Liver (tissue), 8 donors: ENCODE measurements at regions not wholly inside any gene's neighbourhood (a gene's known extent, or its start where the extent isn't known, plus 50 kb on each side); places are given as distances from the start of the nearest gene placed in this dataset.

Experiments
- DNase-seq: peaks from one replicate; pipeline ENCODE4 v3.0.0-alpha.2; 2017; ENCODE audit warnings: low spot score
- H3K27ac ChIP-seq, 2 donors: one replicate each; pipeline ENCODE4 v1.7.0; 2013; ENCODE audit warnings: inconsistent platforms in 2 of 2, low read length in 2 of 2, control low read depth in 1 of 2, low read depth in 1 of 2, mild to moderate bottlenecking in 1 of 2
- H3K27me3 ChIP-seq, 4 donors: one replicate each; pipeline versions ENCODE4 v1.6.1 to v1.7.0; 2013; ENCODE audit warnings: low read length in 3 of 4, inconsistent platforms in 1 of 4, mild to moderate bottlenecking in 1 of 4, moderate library complexity in 1 of 4; ENCODE audit not compliant: control insufficient read depth in 4 of 4, insufficient read depth in 4 of 4
- H3K36me3 ChIP-seq, 4 donors: one replicate each; pipeline versions ENCODE4 v1.6.1 to v1.7.0; 2013; ENCODE audit warnings: low read length in 3 of 4, mild to moderate bottlenecking in 3 of 4, low read depth in 1 of 4, moderate library complexity in 1 of 4; ENCODE audit not compliant: control insufficient read depth in 4 of 4, insufficient read depth in 3 of 4
- H3K4me1 ChIP-seq, 4 donors: one replicate each; pipeline versions ENCODE4 v1.6.1 to v1.7.0; 2013; ENCODE audit warnings: low read length in 3 of 4, mild to moderate bottlenecking in 3 of 4, moderate library complexity in 1 of 4; ENCODE audit not compliant: control insufficient read depth in 4 of 4, insufficient read depth in 4 of 4
- H3K4me3 ChIP-seq, 3 donors: one replicate each; pipeline versions ENCODE4 v1.6.1 to v1.7.0; 2013; ENCODE audit warnings: low read length in 3 of 3, control low read depth in 1 of 3, low read depth in 1 of 3, mild to moderate bottlenecking in 1 of 3
- H3K9ac ChIP-seq, 2 donors: one replicate each; pipeline ENCODE4 v1.7.0; 2013; ENCODE audit warnings: low read length in 2 of 2, mild to moderate bottlenecking in 2 of 2, moderate library complexity in 2 of 2, control low read depth in 1 of 2, low read depth in 1 of 2
- H3K9me3 ChIP-seq, 4 donors: one replicate each; pipeline versions ENCODE4 v1.6.1 to v1.7.0; 2013; ENCODE audit warnings: low read length in 3 of 4; ENCODE audit not compliant: control insufficient read depth in 4 of 4
- ATF3 ChIP-seq: IDR thresholded peaks from 2 replicates; pipeline ENCODE4 v1.6.1; 2016; ENCODE audit warnings: antibody characterized with exemption
- EGR1 ChIP-seq, 2 donors: IDR thresholded peaks; 2 replicates each; pipeline ENCODE4 v1.6.1; 2016 to 2018; ENCODE audit warnings: antibody characterized with exemption in 2 of 2, low read depth in 2 of 2
- FOXA1 ChIP-seq: IDR thresholded peaks from 2 replicates; pipeline ENCODE4 v1.6.1; 2016; ENCODE audit warnings: antibody characterized with exemption
- FOXA2 ChIP-seq: IDR thresholded peaks from 2 replicates; pipeline ENCODE4 v1.6.1; 2016; ENCODE audit warnings: antibody characterized with exemption
- GABPA ChIP-seq, 2 donors: IDR thresholded peaks in 1 of 2; conservative IDR thresholded peaks in 1 of 2; 2 replicates each; pipeline ENCODE4 v1.6.1; 2016; ENCODE audit warnings: antibody characterized with exemption in 2 of 2, mild to moderate bottlenecking in 1 of 2, moderate library complexity in 1 of 2
- HNF4A ChIP-seq, 2 donors: conservative IDR thresholded peaks; 2 replicates each; pipeline ENCODE4 v1.6.1; 2016; ENCODE audit warnings: antibody characterized with exemption in 2 of 2, mild to moderate bottlenecking in 2 of 2
- HNF4G ChIP-seq: IDR thresholded peaks from 2 replicates; pipeline ENCODE4 v1.6.1; 2016; ENCODE audit warnings: antibody characterized with exemption
- JUND ChIP-seq, 2 donors: IDR thresholded peaks; 2 replicates each; pipeline ENCODE4 v1.6.1; 2016; ENCODE audit warnings: antibody characterized with exemption in 2 of 2
- NR2F2 ChIP-seq: IDR thresholded peaks from 2 replicates; pipeline ENCODE4 v1.6.1; 2016; ENCODE audit warnings: antibody characterized with exemption
- RAD21 ChIP-seq, 2 donors: IDR thresholded peaks; 2 replicates each; pipeline ENCODE4 v1.6.1; 2016; ENCODE audit warnings: antibody characterized with exemption in 2 of 2, mild to moderate bottlenecking in 2 of 2
- RXRA ChIP-seq, 2 donors: IDR thresholded peaks; 2 replicates each; pipeline ENCODE4 v1.6.1; 2017 to 2018; ENCODE audit warnings: antibody characterized with exemption in 2 of 2, mild to moderate bottlenecking in 1 of 2
- SP1 ChIP-seq: IDR thresholded peaks from 2 replicates; pipeline ENCODE4 v1.6.1; 2018; ENCODE audit warnings: antibody characterized with exemption, mild to moderate bottlenecking
- TAF1 ChIP-seq: conservative IDR thresholded peaks from 2 replicates; pipeline ENCODE4 v1.6.1; 2016; ENCODE audit warnings: antibody characterized with exemption, mild to moderate bottlenecking
- YY1 ChIP-seq: IDR thresholded peaks from 2 replicates; pipeline ENCODE4 v1.6.1; 2016; ENCODE audit warnings: antibody characterized with exemption, mild to moderate bottlenecking
- ZBTB33 ChIP-seq: IDR thresholded peaks from 2 replicates; pipeline ENCODE4 v1.6.1; 2016; ENCODE audit warnings: antibody characterized with exemption
- WGBS: extraction: QIAGEN DNeasy Blood & Tissue Kit; methylation state at CpG from one replicate; pipeline ENCODE4 v1.1.7; 2013; 5-methylcytosine and 5-hydroxymethylcytosine counted together
- TF ChIP-seq, protein P1 (sequence below): IDR thresholded peaks from 2 replicates; pipeline ENCODE4 v1.6.1; 2016; ENCODE audit warnings: antibody characterized with exemption
- TF ChIP-seq, protein P2 (sequence below): IDR thresholded peaks from 2 replicates; pipeline ENCODE4 v1.6.1; 2016; ENCODE audit warnings: antibody characterized with exemption, mild to moderate bottlenecking
- TF ChIP-seq, protein P3 (sequence below): fragments of 150-350 bp; IDR thresholded peaks from 2 replicates; pipeline ENCODE4 v1.5.1; 2017; ENCODE audit warnings: improper control_type of control experiment, low read depth, low read length; ENCODE audit not compliant: missing input control
- donor health status: healthy.
- donor health status: healthy.
- donor health status: healthy.
- donor health status: healthy.
- donor health status: healthy.

GRCh38 chr2:180829261-180829660 lies 151.1 kb upstream of the UBE2E3 start:
- Histone ChIP-seq H3K36me3 (no peaks in the 10 kb centered on the region), H3K4me1 (no peaks in the 10 kb centered on the region), H3K9ac (no peak overlapping the region), H3K9me3 (no peaks in the 10 kb centered on the region), H3K4me3 (no peak overlapping the region), H3K27me3 (no peaks in the 10 kb centered on the region), H3K27ac (no peak overlapping the region)
- no peak for DNase-seq
- no peak for TF ChIP-seq ZBTB33
- TF ChIP-seq JUND (IDR thresholded peaks at IDR 0.05): no peak
- TF ChIP-seq, protein P1, sequence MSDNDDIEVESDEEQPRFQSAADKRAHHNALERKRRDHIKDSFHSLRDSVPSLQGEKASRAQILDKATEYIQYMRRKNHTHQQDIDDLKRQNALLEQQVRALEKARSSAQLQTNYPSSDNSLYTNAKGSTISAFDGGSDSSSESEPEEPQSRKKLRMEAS: no peak
- TF ChIP-seq GABPA (IDR thresholded peaks at IDR 0.05 in 1 of 2, conservative IDR thresholded peaks at IDR 0.05 in 1 of 2): no peak
- no peak for TF ChIP-seq FOXA1
- no peak for TF ChIP-seq RAD21 (IDR thresholded peaks at IDR 0.05)
- TF ChIP-seq ATF3: no peak
- TF ChIP-seq EGR1 (IDR thresholded peaks at IDR 0.05; ENCODE audit: low read depth in 2 of 2): no peak
- no peak for TF ChIP-seq RXRA (IDR thresholded peaks at IDR 0.05)
- no peak for TF ChIP-seq TAF1
- TF ChIP-seq, protein P2, sequence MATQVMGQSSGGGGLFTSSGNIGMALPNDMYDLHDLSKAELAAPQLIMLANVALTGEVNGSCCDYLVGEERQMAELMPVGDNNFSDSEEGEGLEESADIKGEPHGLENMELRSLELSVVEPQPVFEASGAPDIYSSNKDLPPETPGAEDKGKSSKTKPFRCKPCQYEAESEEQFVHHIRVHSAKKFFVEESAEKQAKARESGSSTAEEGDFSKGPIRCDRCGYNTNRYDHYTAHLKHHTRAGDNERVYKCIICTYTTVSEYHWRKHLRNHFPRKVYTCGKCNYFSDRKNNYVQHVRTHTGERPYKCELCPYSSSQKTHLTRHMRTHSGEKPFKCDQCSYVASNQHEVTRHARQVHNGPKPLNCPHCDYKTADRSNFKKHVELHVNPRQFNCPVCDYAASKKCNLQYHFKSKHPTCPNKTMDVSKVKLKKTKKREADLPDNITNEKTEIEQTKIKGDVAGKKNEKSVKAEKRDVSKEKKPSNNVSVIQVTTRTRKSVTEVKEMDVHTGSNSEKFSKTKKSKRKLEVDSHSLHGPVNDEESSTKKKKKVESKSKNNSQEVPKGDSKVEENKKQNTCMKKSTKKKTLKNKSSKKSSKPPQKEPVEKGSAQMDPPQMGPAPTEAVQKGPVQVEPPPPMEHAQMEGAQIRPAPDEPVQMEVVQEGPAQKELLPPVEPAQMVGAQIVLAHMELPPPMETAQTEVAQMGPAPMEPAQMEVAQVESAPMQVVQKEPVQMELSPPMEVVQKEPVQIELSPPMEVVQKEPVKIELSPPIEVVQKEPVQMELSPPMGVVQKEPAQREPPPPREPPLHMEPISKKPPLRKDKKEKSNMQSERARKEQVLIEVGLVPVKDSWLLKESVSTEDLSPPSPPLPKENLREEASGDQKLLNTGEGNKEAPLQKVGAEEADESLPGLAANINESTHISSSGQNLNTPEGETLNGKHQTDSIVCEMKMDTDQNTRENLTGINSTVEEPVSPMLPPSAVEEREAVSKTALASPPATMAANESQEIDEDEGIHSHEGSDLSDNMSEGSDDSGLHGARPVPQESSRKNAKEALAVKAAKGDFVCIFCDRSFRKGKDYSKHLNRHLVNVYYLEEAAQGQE: no peak
- no peak for TF ChIP-seq FOXA2
- WGBS: 88% methylated on average over 5 of the region's 5 CpGs

GRCh38 chr2:180828756-180829155 lies 151.6 kb upstream of the UBE2E3 start:
- Histone ChIP-seq H3K27ac (no peak overlapping the region), H3K36me3 (no peaks in the 10 kb centered on the region), H3K4me3 (no peak overlapping the region), H3K9ac (no peak overlapping the region), H3K27me3 (no peaks in the 10 kb centered on the region), H3K9me3 (no peaks in the 10 kb centered on the region), H3K4me1 (no peaks in the 10 kb centered on the region)
- DNase-seq: no peak
- 84% methylated on average over 2 of the region's 2 CpGs for WGBS
- no peak for TF ChIP-seq ATF3
- TF ChIP-seq TAF1: no peak
- no peak for TF ChIP-seq HNF4A (conservative IDR thresholded peaks at IDR 0.05)
- no peak for TF ChIP-seq NR2F2
- no peak for TF ChIP-seq HNF4G
- TF ChIP-seq, protein P3, sequence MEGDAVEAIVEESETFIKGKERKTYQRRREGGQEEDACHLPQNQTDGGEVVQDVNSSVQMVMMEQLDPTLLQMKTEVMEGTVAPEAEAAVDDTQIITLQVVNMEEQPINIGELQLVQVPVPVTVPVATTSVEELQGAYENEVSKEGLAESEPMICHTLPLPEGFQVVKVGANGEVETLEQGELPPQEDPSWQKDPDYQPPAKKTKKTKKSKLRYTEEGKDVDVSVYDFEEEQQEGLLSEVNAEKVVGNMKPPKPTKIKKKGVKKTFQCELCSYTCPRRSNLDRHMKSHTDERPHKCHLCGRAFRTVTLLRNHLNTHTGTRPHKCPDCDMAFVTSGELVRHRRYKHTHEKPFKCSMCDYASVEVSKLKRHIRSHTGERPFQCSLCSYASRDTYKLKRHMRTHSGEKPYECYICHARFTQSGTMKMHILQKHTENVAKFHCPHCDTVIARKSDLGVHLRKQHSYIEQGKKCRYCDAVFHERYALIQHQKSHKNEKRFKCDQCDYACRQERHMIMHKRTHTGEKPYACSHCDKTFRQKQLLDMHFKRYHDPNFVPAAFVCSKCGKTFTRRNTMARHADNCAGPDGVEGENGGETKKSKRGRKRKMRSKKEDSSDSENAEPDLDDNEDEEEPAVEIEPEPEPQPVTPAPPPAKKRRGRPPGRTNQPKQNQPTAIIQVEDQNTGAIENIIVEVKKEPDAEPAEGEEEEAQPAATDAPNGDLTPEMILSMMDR: no peak
- TF ChIP-seq RAD21 (IDR thresholded peaks at IDR 0.05): no peak
- no peak for TF ChIP-seq SP1
- TF ChIP-seq FOXA2: no peak
- TF ChIP-seq, protein P2: no peak
- no peak for TF ChIP-seq FOXA1
- no peak for TF ChIP-seq ZBTB33
- no peak for TF ChIP-seq YY1
- TF ChIP-seq, protein P1: no peak
- no peak for TF ChIP-seq RXRA (IDR thresholded peaks at IDR 0.05)
- TF ChIP-seq JUND (IDR thresholded peaks at IDR 0.05): no peak
